ENCODE measurements at regions not wholly inside any gene's neighbourhood (a gene's known extent, or its start where the extent isn't known, plus 50 kb on each side); places are given as distances from the start of the nearest gene placed in this dataset.

DNA sequence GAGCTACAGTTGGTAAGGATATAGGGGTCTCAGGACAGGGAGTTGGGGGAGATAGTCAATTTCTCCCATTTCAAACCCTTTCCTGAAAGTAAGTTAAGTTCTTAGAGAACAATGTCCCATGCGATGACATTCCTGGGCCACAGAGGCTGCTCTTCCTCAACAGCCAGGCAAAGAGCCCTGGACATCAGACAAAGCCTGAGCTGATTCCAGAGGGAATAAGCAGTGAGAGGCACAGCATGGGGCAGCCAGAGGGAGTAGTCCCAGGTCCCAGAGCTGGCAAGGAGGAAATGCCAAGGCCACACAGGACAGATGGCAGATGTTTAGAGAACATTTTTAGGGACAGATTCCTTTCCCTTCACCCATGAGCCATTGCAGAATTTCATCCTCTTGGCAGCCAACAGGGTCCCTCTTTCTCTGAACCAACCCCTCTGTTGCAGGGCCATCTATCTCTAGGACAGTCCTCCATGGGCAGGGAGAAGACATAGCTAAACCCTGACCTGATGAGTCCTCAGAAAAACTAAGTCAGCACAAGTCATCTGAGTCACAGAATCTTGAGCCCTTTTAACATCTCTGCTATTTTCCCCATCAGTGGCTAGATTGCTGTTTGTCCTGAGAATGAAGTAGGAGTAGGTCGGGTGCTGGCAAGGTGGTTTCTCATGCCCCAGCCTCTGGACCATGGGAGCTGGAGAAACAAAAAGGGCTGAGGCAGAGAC is 60.3 kb upstream of the CALM2 start:
- DNase-seq (ENCODE audit: low read depth): no peak

DNA sequence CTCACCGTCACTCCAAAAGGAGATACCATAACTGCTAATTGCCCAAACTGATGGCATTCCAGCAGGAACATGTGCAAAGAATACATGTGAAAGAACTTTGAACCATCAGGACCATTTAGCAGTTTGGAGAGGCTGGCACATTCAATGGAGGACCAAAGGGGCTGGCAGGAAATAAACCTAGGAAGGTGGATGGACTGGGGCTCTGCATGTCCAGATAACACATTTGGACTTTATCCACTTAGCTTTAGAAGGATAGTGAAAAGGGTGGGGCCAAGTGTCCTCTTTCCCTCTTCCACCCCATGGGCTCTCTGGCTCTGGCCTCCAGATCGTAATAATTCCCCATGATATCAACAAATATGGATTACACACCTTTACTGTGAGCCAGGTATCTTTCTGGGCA is 58.8 kb upstream of the CALM2 start:
- DNase-seq (ENCODE audit: low read depth): no peak

DNA sequence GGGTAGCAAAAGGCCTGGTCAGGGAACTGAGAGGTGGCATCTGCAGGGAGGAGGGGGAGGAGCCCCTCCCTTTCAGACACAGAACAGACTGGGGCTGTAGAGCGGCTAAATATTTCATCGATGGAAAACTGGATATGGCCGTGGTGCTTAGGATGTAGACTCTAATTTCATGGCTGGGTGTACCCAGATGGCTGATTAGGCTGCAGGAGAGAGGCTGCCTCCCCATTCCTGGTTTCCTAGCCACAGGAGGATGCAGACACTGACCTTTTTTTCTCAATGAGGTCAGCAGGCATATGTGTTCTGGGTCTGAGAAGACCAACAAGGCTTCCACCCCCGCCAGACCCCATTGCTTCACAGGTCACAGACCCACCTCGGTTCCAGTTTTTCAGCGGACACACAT is 58.1 kb upstream of the CALM2 start:
- DNase-seq (ENCODE audit: low read depth): no peak

DNA sequence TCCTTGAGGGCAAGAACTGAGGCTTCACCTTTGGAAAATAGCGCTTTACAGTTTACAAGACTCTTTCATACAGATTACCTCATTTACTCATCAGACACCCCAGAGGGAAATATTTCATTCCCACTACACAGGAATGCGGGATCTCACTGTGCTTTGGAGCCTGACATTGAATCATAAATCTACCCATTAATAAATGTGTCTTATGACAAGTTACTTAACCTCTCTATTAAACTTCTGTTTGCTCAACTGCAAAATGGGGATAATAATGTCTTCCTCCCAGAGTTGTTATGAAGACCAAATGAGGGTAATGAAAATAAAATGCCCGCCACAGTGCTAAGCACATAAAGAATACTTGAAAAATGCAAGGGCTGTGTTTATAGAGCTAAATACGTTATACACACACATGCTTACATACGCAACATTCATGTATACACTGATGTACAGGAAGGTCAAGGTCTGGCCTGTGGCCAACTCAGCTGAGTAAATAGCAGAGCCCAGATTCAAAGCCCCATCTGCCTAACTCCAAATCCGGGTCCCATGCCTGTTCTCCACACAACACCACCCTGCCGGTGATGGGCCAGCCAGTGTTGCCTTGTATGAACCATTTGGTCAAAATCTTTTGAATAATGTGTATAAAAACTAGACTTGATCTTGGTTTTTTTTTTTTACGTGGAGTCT is 56.6 kb upstream of the CALM2 start:
- no peak for DNase-seq (ENCODE audit: low read depth)

DNA sequence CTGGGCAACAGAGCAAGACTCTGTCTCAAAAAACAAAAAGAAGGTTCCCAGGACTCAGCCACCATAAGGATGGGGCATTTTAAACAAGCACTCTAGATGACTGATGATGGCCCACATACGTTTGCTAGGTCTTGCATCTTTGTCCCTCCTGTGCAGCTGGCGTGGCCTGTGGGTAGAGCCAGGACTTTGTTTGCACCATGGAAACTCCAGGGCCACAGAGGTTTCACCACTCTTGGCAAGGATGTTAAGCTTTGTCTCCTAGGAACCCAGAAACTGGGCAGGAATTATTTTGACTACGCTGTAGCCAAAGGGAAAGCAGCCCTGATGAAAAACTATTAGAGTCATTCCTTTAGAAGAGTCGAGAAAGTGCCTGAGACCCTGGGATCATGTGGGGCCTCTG is 54.1 kb upstream of the CALM2 start:
- peak; percentile 68 for DNase-seq (ENCODE audit: low read depth)

DNA sequence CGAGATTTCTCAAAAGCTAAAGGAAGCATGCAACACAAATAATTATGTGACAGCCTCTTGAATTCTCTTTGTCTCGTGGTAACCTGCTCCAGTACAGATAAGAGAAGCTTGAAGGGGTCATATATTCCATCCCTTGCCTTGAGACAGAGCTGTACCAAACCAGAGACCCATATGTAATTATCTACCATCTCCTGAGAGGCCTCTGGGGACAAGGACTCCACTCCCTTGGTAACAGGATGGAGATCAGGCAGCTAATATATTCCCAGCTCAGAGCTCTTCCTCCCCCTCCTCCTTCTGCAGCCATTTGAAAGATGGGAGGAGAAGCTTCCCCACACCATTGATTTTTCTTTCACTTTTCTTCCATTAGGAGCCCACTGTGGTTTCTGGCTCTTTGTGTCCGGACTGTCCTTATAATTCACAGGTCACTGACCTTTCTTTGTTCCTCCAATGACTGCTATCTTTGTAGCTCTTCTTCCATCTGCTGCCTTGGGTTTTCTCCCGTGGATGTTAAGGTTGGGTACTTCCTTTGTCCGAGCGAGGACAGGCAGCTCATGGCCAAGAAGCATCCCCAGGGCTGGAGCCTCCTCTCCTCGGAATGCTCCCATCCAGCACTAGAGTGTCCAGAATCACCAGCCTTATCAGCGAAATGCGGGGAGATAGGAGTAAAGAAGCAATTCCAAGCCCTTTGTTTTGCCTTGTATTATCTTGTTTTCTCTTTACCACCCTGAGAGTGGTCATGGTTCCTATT is 51.4 kb upstream of the CALM2 start:
- no peak for DNase-seq (ENCODE audit: low read depth)

DNA sequence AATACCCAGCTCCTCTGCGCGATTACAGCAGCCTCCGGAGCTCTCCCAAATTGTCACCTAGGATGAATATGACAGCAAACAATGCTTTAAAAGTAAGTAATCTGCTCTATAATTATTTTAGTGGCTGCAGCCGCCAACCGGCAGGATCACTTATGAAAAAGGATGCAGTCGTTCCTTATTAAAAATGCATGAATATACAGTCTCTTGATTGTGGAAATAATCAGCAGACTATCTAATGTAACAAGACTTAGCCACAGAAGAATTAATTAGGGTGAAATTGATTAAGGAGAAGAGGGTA is 50.6 kb upstream of the CALM2 start:
- no peak for DNase-seq (ENCODE audit: low read depth)

DNA sequence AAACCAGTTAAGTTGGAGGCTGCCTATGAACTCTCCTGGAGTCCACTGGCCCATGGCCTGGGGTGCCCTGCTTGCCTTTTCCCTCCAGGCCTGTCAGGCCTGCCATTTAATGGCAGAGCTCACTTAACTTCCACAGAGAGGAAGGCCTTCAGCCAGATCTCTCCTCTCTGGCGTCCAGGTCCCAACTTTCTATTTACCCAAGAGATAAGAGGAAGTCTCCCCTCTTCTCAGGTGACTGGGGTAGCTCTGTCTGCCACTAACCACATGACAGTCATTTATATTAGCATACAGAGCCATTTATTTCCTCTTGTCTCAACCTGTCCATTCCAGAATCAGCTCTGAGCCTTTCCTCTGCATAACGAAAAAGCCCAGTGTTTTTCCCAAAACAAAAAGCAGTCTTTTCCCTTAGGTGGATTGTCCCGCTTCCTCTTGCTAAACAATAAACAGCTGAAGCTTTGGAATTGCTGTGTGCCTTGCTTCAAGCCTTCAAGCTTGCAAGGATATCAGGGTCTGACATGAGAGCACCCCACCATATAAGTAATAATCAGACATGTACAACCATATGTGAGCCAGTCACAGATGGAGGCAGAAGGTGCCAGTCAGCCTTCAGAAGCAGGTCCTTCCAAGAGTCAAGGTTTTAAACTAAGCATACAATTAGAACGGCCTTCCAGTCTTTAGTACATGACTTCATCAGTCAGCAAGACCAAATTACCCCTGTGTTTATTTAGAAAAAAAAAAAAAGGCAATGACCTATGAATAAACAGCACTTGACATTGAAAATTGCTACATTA is 50.0 kb upstream of the CALM2 start:
- DNase-seq (ENCODE audit: low read depth): no peak
